HCT116 (cell line): ENCODE measurements at regions not wholly inside any gene's neighbourhood (a gene's known extent, or its start where the extent isn't known, plus 50 kb on each side); places are given as distances from the start of the nearest gene placed in this dataset.

Source experiments
- ATAC-seq: fragments of 200-7000 bp; cut with Tn5 transposase; 2 replicates; pipeline ENCODE4 v1.9.1; 2020; ENCODE audit warnings: mild to moderate bottlenecking, moderate library complexity
- BruUV-seq: library from RNA; stranded (reverse); fragments of 400-500 nt; replicated peaks from 2 replicates; lab custom pipeline; 2021; lab: Mats Ljungman, UMichigan
- CTCF ChIA-PET: fragments of 300-600 bp; sonication (Branson Sonifier 250); formaldehyde crosslinking; loops from one replicate; lab custom pipeline; 2021; ENCODE audit warnings: antibody characterized with exemption; lab: Charles Lee
- POLR2A ChIA-PET: fragments of 300-600, 350-600 bp; sonication (Branson Sonifier 250); formaldehyde crosslinking; loops from one replicate; lab custom pipeline; 2021; ENCODE audit warnings: antibody characterized with exemption; lab: Charles Lee
- RAD21 ChIA-PET, 2 experiments: fragments of 300-600 bp; sonication (Branson Sonifier 250); formaldehyde crosslinking; loops; one replicate each; lab custom pipeline; 2023; ENCODE audit warnings: low total read pairs in 2 of 2; ENCODE audit not compliant: uncharacterized antibody in 2 of 2, unreplicated experiment in 2 of 2, low non-redundant PET in 1 of 2; lab: Charles Lee
- DNase-seq: peaks from one replicate; pipeline ENCODE4 v3.0.0-alpha.2; 2010; ENCODE audit warnings: low read depth, low spot score
- H2AFZ ChIP-seq: fragments of 200-600 bp; shearing (Covaris generic), sonication (generic); 2 replicates; pipeline ENCODE4 v1.6.1; 2017; ENCODE audit warnings: low read depth, mixed run types, mixed read lengths, antibody characterized with exemption, low read length; ENCODE audit not compliant: poor library complexity, severe bottlenecking
- H3K27ac ChIP-seq: 2 replicates; pipeline ENCODE4 v1.5.1; 2012; ENCODE audit warnings: low read depth, low read length
- H3K27me3 ChIP-seq: fragments of 200-600 bp; sonication (generic); 2 replicates; pipeline ENCODE4 v1.6.1; 2016; ENCODE audit warnings: mixed run types, low read length, mixed read lengths; ENCODE audit not compliant: insufficient read depth
- H3K36me3 ChIP-seq, 2 experiments: fragments of 200-500 bp in 1 of 2; fragments of 200-600 bp in 1 of 2; sonication (Bioruptor generic) in 1 of 2; sonication (generic) in 1 of 2; 2 replicates each; pipeline versions ENCODE4 v1.5.1 to v1.6.1; 2014 to 2016; ENCODE audit warnings: low read length in 2 of 2, inconsistent platforms in 1 of 2, mixed read lengths in 1 of 2, mixed run types in 1 of 2; ENCODE audit not compliant: insufficient read depth in 2 of 2, control insufficient read depth in 1 of 2
- H3K4me1 ChIP-seq, 2 experiments: fragments of 200-600 bp in 1 of 2; sonication (generic) in 1 of 2; 2 replicates each; pipeline versions ENCODE4 v1.5.1 to v1.6.1; 2012 to 2017; ENCODE audit warnings: low read length in 2 of 2, inconsistent platforms in 1 of 2, mild to moderate bottlenecking in 1 of 2, mixed read lengths in 1 of 2, mixed run types in 1 of 2, moderate library complexity in 1 of 2; ENCODE audit not compliant: insufficient read depth in 2 of 2, control insufficient read depth in 1 of 2
- H3K4me2 ChIP-seq: fragments of 200-600 bp; sonication (generic); 2 replicates; pipeline ENCODE4 v1.6.1; 2017; ENCODE audit warnings: mixed run types, low read length, mixed read lengths
- H3K4me3 ChIP-seq, 2 experiments: fragments of 200-600 bp in 1 of 2; sonication (generic) in 1 of 2; replicated peaks in 1 of 2; 2 replicates each; pipeline ENCODE4 v1.5.1; 2011 to 2016; ENCODE audit warnings: low read length in 2 of 2, control low read depth in 1 of 2, low read depth in 1 of 2, mild to moderate bottlenecking in 1 of 2, mixed read lengths in 1 of 2, mixed run types in 1 of 2
- H3K79me2 ChIP-seq: fragments of 200-600 bp; sonication (generic); 2 replicates; pipeline ENCODE4 v1.6.1; 2017; ENCODE audit warnings: mild to moderate bottlenecking, mixed run types, low read length, moderate library complexity, mixed read lengths; ENCODE audit not compliant: insufficient read depth
- H3K9ac ChIP-seq: fragments of 200-600 bp; sonication (generic); 2 replicates; pipeline ENCODE4 v1.6.1; 2016; ENCODE audit warnings: low read length, mixed read lengths
- H3K9me2 ChIP-seq: fragments of 200-600 bp; sonication (generic), shearing (Covaris generic); 2 replicates; pipeline ENCODE4 v1.6.1; 2017; ENCODE audit warnings: mixed run types, mild to moderate bottlenecking, moderate library complexity; ENCODE audit not compliant: insufficient read depth
- H3K9me3 ChIP-seq, 2 experiments: fragments of 200-500 bp in 1 of 2; fragments of 200-600 bp in 1 of 2; sonication (Bioruptor generic) in 1 of 2; sonication (generic) in 1 of 2; 2 replicates each; pipeline ENCODE4 v1.6.1; 2014 to 2017; ENCODE audit warnings: low read length in 2 of 2, mixed read lengths in 2 of 2, inconsistent platforms in 1 of 2, low read depth in 1 of 2, mild to moderate bottlenecking in 1 of 2, mixed run types in 1 of 2, moderate library complexity in 1 of 2; ENCODE audit not compliant: control insufficient read depth in 1 of 2, insufficient read depth in 1 of 2
- H4K20me1 ChIP-seq: fragments of 200-600 bp; sonication (generic), shearing (Covaris generic); 2 replicates; pipeline ENCODE4 v1.6.1; 2017; ENCODE audit warnings: mixed run types, mild to moderate bottlenecking, moderate library complexity; ENCODE audit not compliant: insufficient read depth
- ATF3 ChIP-seq: IDR thresholded peaks from 2 replicates; pipeline ENCODE4 v1.6.1; 2012
- CBX3 ChIP-seq: IDR thresholded peaks from 2 replicates; pipeline ENCODE4 v1.6.1; 2012; ENCODE audit warnings: low read depth
- CEBPB ChIP-seq: IDR thresholded peaks from 2 replicates; pipeline ENCODE4 v1.6.1; 2012; ENCODE audit warnings: low read depth
- ELF1 ChIP-seq: IDR thresholded peaks from 2 replicates; pipeline ENCODE4 v1.6.1; 2012; ENCODE audit warnings: low read depth, borderline replicate concordance
- EZH2 ChIP-seq: fragments of 200-600 bp; sonication (generic); IDR thresholded peaks from 2 replicates; pipeline ENCODE4 v1.6.1; 2017; ENCODE audit warnings: antibody characterized with exemption, mixed run types
- FOSL1 ChIP-seq: IDR thresholded peaks from 2 replicates; pipeline ENCODE4 v1.6.1; 2012; ENCODE audit warnings: low read depth
- JUND ChIP-seq: IDR thresholded peaks from 2 replicates; pipeline ENCODE4 v1.6.1; 2012
- POLR2A ChIP-seq: IDR thresholded peaks from 2 replicates; pipeline ENCODE4 v1.7.0; 2011; ENCODE audit warnings: borderline replicate concordance; ENCODE audit not compliant: insufficient read depth, insufficient read length; ENCODE audit errors: extremely low read depth
- POLR2AphosphoS5 ChIP-seq: IDR thresholded peaks from 2 replicates; pipeline ENCODE4 v1.6.1; 2011; ENCODE audit warnings: mild to moderate bottlenecking, low read depth, low read length, moderate library complexity
- RAD21 ChIP-seq: IDR thresholded peaks from 2 replicates; pipeline ENCODE4 v1.6.1; 2012; ENCODE audit warnings: low read depth, mild to moderate bottlenecking
- SRF ChIP-seq: IDR thresholded peaks from 2 replicates; pipeline ENCODE4 v1.6.1; 2012; ENCODE audit warnings: low read depth
- TCF7L2 ChIP-seq: IDR thresholded peaks from 2 replicates; pipeline ENCODE4 v1.7.0; 2011; ENCODE audit warnings: borderline replicate concordance, inconsistent platforms; ENCODE audit not compliant: insufficient read depth, insufficient read length; ENCODE audit errors: extremely low read depth
- ZBTB33 ChIP-seq: IDR thresholded peaks from 2 replicates; pipeline ENCODE4 v1.6.1; 2011; ENCODE audit warnings: mild to moderate bottlenecking, low read length, moderate library complexity; ENCODE audit not compliant: insufficient replicate concordance; ENCODE audit errors: extremely low read depth
- ZFX ChIP-seq: fragments of 450-650 bp; IDR thresholded peaks from 2 replicates; pipeline ENCODE4 v1.6.1; 2017
- ZNF274 ChIP-seq: fragments of 200-500 bp; sonication (Bioruptor generic); IDR thresholded peaks from 2 replicates; pipeline ENCODE4 v1.6.1; 2014; ENCODE audit warnings: mild to moderate bottlenecking, low read depth, low read length, inconsistent platforms
- intact Hi-C: fragments of 100-400 bp; cut with micrococcal nuclease; formaldehyde crosslinking; loops from 2 replicates; pipeline ENCODE4 v1.10.0; 2022

- H3K9me3 ChIP-seq: no peaks in the 10 kb centered on the region
- no peaks in the 10 kb centered on the region for H3K79me2 ChIP-seq
- H3K27ac ChIP-seq: no peak overlapping the region
- H4K20me1 ChIP-seq: no peaks in the 10 kb centered on the region
- ChIA-PET POLR2A (no interaction called here), CTCF (no interaction called here), RAD21 (no interaction called here)
- H3K4me2 ChIP-seq: no peak overlapping the region
- TF ChIP-seq CEBPB (no peak), ZNF274 (no peak), POLR2A (no peak), ZBTB33 (no peak), ATF3 (no peak), FOSL1 (no peak), TCF7L2 (no peak), POLR2AphosphoS5 (no peak), CBX3 (no peak), ELF1 (no peak), SRF (no peak), JUND (no peak), RAD21 (no peak), ZFX (no peak), EZH2 (no peak)
- no peaks in the 10 kb centered on the region for H3K9me2 ChIP-seq
- no peaks in the 10 kb centered on the region for H3K4me1 ChIP-seq
- DNase-seq (no peak), ATAC-seq (no peak)
- H3K4me3 ChIP-seq: no peak overlapping the region
- intact Hi-C loops: no loop called here
- H3K9ac ChIP-seq: no peak overlapping the region
- H3K27me3 ChIP-seq: no peaks in the 10 kb centered on the region
- no peak overlapping the region for H2AFZ ChIP-seq
- no peaks in the 10 kb centered on the region for H3K36me3 ChIP-seq
- no TSS peak for BruUV-seq
Measured at GRCh38 chr5:15080219-15080618, 208.6 kb upstream of the ANKH start.
